ENCODE measurements at regions not wholly inside any gene's neighbourhood (a gene's known extent, or its start where the extent isn't known, plus 50 kb on each side); places are given as distances from the start of the nearest gene placed in this dataset.

GRCh38 chrX:40947276-40947675, 138.0 kb upstream of the USP9X start:
- no peak overlapping the region for H3K9ac ChIP-seq (ENCODE audit: extremely low read depth, insufficient read length, low read length)
- H3K4me2 ChIP-seq (ENCODE audit: insufficient read depth, insufficient read length, low read length) = no peak overlapping the region
- no peak overlapping the region for H3K18ac ChIP-seq (ENCODE audit: insufficient read length, low read depth, low read length)
- H2BK12ac ChIP-seq (ENCODE audit: insufficient read length, low read depth, low read length) = peak overlapping the region; percentile 57
- no peak overlapping the region for H3K27ac ChIP-seq (ENCODE audit: insufficient read length, low read depth, low read length)
- no peak overlapping the region for H2BK15ac ChIP-seq (ENCODE audit: low read depth, low read length)
- no CpG with 5 or more reads among the region's 3 CpGs for WGBS (ENCODE audit: extremely low coverage, insufficient read length, low lambda C conversion rate)
- H3K4ac ChIP-seq (ENCODE audit: low read depth, low read length) = no peak overlapping the region
- no peaks in the 10 kb centered on the region for H3K27me3 ChIP-seq (ENCODE audit: insufficient read depth, low read length)
- H3K9me3 ChIP-seq (ENCODE audit: control insufficient read depth, low read depth, low read length) = no peaks in the 10 kb centered on the region
- no peak overlapping the region for H3K23ac ChIP-seq (ENCODE audit: insufficient read length, low read depth, low read length)
- Mint-ChIP-seq H3K36me3 (ENCODE audit: insufficient read depth in 1 of 3, low read depth in 3 of 3) (peaks cover 6 to 24% (median 14%) of the 10 kb centered on the region in 3 experiments), H3K9me3 (peaks cover 60 to 62% of the 10 kb centered on the region in 2 experiments), H3K4me3 (no peak overlapping the region), H3K27ac (no peak overlapping the region), H3K4me1 (peaks cover 27 to 33% of the 10 kb centered on the region in 2 experiments), H3K27me3 (ENCODE audit: low read depth) (no peaks in the 10 kb centered on the region)
- H4K91ac ChIP-seq (ENCODE audit: insufficient read length, low read depth, low read length) = no peak overlapping the region
- no peak overlapping the region for H4K8ac ChIP-seq (replicated peaks; ENCODE audit: insufficient read length, low read depth, low read length)
- H3K23me2 ChIP-seq (ENCODE audit: insufficient read length, low read depth, low read length, poor library complexity, severe bottlenecking) = no peaks in the 10 kb centered on the region
- no peak overlapping the region for H2BK20ac ChIP-seq (ENCODE audit: low read depth, low read length, poor library complexity, severe bottlenecking)
- no peak overlapping the region for H2BK120ac ChIP-seq (ENCODE audit: low read depth, low read length, poor library complexity, severe bottlenecking)
- no peak for DNase-seq
- no peak overlapping the region for H3K56ac ChIP-seq (ENCODE audit: insufficient read length, low read depth, low read length)
- H3K4me1 ChIP-seq (ENCODE audit: insufficient read depth, low read length) = peaks cover 7% of the 10 kb centered on the region; the same call in 1 of the 2 replicates
- H4K5ac ChIP-seq (ENCODE audit: insufficient read length, low read depth, low read length) = no peak overlapping the region
- H2AK5ac ChIP-seq (ENCODE audit: insufficient read length, low read length) = no peak overlapping the region
- H3K14ac ChIP-seq (ENCODE audit: insufficient read depth, low read length) = no peak overlapping the region
- H2AFZ ChIP-seq (ENCODE audit: low read length) = no peak overlapping the region
- no peaks in the 10 kb centered on the region for H3K79me2 ChIP-seq (ENCODE audit: insufficient read depth, low read length)
- no peak overlapping the region for H2BK5ac ChIP-seq (ENCODE audit: insufficient read length, low read length)
- no peaks in the 10 kb centered on the region for H3K79me1 ChIP-seq (ENCODE audit: insufficient read depth, low read depth, low read length, poor library complexity, severe bottlenecking)
- no peak for TF ChIP-seq CTCF (conservative IDR thresholded peaks at IDR 0.05)
- H4K20me1 ChIP-seq (ENCODE audit: control insufficient read depth, insufficient read depth, insufficient read length) = no peaks in the 10 kb centered on the region
- H3T11ph ChIP-seq (ENCODE audit: low read length) = no peak overlapping the region
